Mucosa of rectum (tissue), 2 donors: ENCODE measurements at regions not wholly inside any gene's neighbourhood (a gene's known extent, or its start where the extent isn't known, plus 50 kb on each side); places are given as distances from the start of the nearest gene placed in this dataset.

Experiments used
- H3K27ac ChIP-seq, 2 donors: one replicate each; pipeline ENCODE4 v1.7.0; 2013; ENCODE audit warnings: inconsistent platforms in 2 of 2, low read depth in 2 of 2, low read length in 2 of 2
- H3K27me3 ChIP-seq, 2 donors: one replicate each; pipeline ENCODE4 v1.7.0; 2013; ENCODE audit warnings: low read length in 2 of 2; ENCODE audit not compliant: control insufficient read depth in 2 of 2, insufficient read depth in 2 of 2
- H3K36me3 ChIP-seq, 2 donors: one replicate each; pipeline ENCODE4 v1.7.0; 2013; ENCODE audit warnings: low read length in 2 of 2; ENCODE audit not compliant: control insufficient read depth in 2 of 2, insufficient read depth in 2 of 2
- H3K4me1 ChIP-seq, 2 donors: one replicate each; pipeline ENCODE4 v1.7.0; 2013; ENCODE audit warnings: low read length in 2 of 2, mild to moderate bottlenecking in 1 of 2; ENCODE audit not compliant: control insufficient read depth in 2 of 2, insufficient read depth in 2 of 2
- H3K4me3 ChIP-seq, 2 donors: one replicate each; pipeline ENCODE4 v1.7.0; 2013; ENCODE audit warnings: low read length in 2 of 2
- H3K9ac ChIP-seq, 2 donors: one replicate each; pipeline ENCODE4 v1.7.0; 2013; ENCODE audit warnings: low read length in 2 of 2, low read depth in 1 of 2, mild to moderate bottlenecking in 1 of 2
- H3K9me3 ChIP-seq, 2 donors: one replicate each; pipeline ENCODE4 v1.7.0; 2013; ENCODE audit warnings: low read length in 2 of 2; ENCODE audit not compliant: control insufficient read depth in 2 of 2
- donor health status: healthy.
- donor health status: Normal muscosa, but diverticular disease.

GRCh38 chr15:30030345-30030744 is 52.4 kb upstream of the GOLGA8J start:
- Histone ChIP-seq H3K9ac (no peak overlapping the region), H3K4me1 (no peaks in the 10 kb centered on the region), H3K27me3 (no peaks in the 10 kb centered on the region), H3K4me3 (no peak overlapping the region), H3K36me3 (no peaks in the 10 kb centered on the region), H3K9me3 (no peaks in the 10 kb centered on the region), H3K27ac (no peak overlapping the region)

- Histone ChIP-seq H3K9ac (no peak overlapping the region), H3K9me3 (no peaks in the 10 kb centered on the region), H3K4me1 (no peaks in the 10 kb centered on the region), H3K36me3 (no peaks in the 10 kb centered on the region), H3K4me3 (no peak overlapping the region), H3K27me3 (no peaks in the 10 kb centered on the region), H3K27ac (no peak overlapping the region)
These were observed 58.9 kb upstream of the GOLGA8J start for GRCh38 chr15:30023798-30024295.

- no peak overlapping the region for H3K9ac ChIP-seq
- H3K4me1 ChIP-seq: no peaks in the 10 kb centered on the region
- H3K4me3 ChIP-seq: no peak overlapping the region
- no peak overlapping the region for H3K27ac ChIP-seq
- H3K36me3 ChIP-seq: no peaks in the 10 kb centered on the region
- H3K27me3 ChIP-seq: no peaks in the 10 kb centered on the region
- no peaks in the 10 kb centered on the region for H3K9me3 ChIP-seq
These were observed 72.0 kb upstream of the GOLGA8J start for GRCh38 chr15:30010746-30011145.

GRCh38 chr15:30008156-30008555 is 74.6 kb upstream of the GOLGA8J start:
- Histone ChIP-seq H3K4me1 (no peaks in the 10 kb centered on the region), H3K9ac (no peak overlapping the region), H3K36me3 (no peaks in the 10 kb centered on the region), H3K27ac (no peak overlapping the region), H3K27me3 (no peaks in the 10 kb centered on the region), H3K9me3 (no peaks in the 10 kb centered on the region), H3K4me3 (no peak overlapping the region)

GRCh38 chr15:30001602-30002001 is 81.2 kb upstream of the GOLGA8J start:
- Histone ChIP-seq H3K9ac (no peak overlapping the region), H3K4me3 (no peak overlapping the region), H3K36me3 (no peaks in the 10 kb centered on the region), H3K27ac (no peak overlapping the region), H3K27me3 (no peaks in the 10 kb centered on the region), H3K4me1 (peaks cover 5 to 9% of the 10 kb centered on the region in 2 donors), H3K9me3 (no peaks in the 10 kb centered on the region)

- Histone ChIP-seq H3K36me3 (no peaks in the 10 kb centered on the region), H3K9me3 (no peaks in the 10 kb centered on the region), H3K27ac (no peak overlapping the region), H3K4me3 (no peak overlapping the region), H3K4me1 (peaks cover 5 to 9% of the 10 kb centered on the region in 2 donors), H3K9ac (no peak overlapping the region), H3K27me3 (no peaks in the 10 kb centered on the region)
These were observed 84.7 kb upstream of the GOLGA8J start for GRCh38 chr15:29998033-29998432.

GRCh38 chr15:29997499-29997898 is 85.3 kb upstream of the GOLGA8J start:
- Histone ChIP-seq H3K9ac (no peak overlapping the region), H3K4me3 (no peak overlapping the region), H3K27ac (no peak overlapping the region), H3K4me1 (peaks cover 5 to 9% of the 10 kb centered on the region in 2 donors), H3K36me3 (no peaks in the 10 kb centered on the region), H3K27me3 (no peaks in the 10 kb centered on the region), H3K9me3 (no peaks in the 10 kb centered on the region)

- Histone ChIP-seq H3K4me3 (no peak overlapping the region), H3K36me3 (no peaks in the 10 kb centered on the region), H3K9ac (no peak overlapping the region), H3K9me3 (no peaks in the 10 kb centered on the region), H3K27ac (no peak overlapping the region), H3K27me3 (no peaks in the 10 kb centered on the region), H3K4me1 (peaks cover 5 to 9% of the 10 kb centered on the region in 2 donors)
These were observed 88.5 kb upstream of the GOLGA8J start for GRCh38 chr15:29994284-29994683.

GRCh38 chr15:29990954-29991353 is 91.8 kb upstream of the GOLGA8J start:
- peaks cover 0 to 1% of the 10 kb centered on the region in 2 donors for H3K9me3 ChIP-seq
- no peaks in the 10 kb centered on the region for H3K36me3 ChIP-seq
- no peaks in the 10 kb centered on the region for H3K27me3 ChIP-seq
- no peaks in the 10 kb centered on the region for H3K4me1 ChIP-seq
- no peak overlapping the region for H3K9ac ChIP-seq
- no peak overlapping the region for H3K4me3 ChIP-seq
- H3K27ac ChIP-seq: no peak overlapping the region

- H3K36me3 ChIP-seq: no peaks in the 10 kb centered on the region
These were observed 92.7 kb upstream of the GOLGA8J start for GRCh38 chr15:29990035-29990434.

GRCh38 chr15:29988701-29989100 is 94.1 kb upstream of the GOLGA8J start:
- no peak overlapping the region for H3K4me3 ChIP-seq
- H3K27ac ChIP-seq: no peak overlapping the region

More at GRCh38 chr15:29990035-29990434, 92.7 kb upstream of the GOLGA8J start:
- Histone ChIP-seq H3K27ac (no peak overlapping the region), H3K9me3 (peaks cover 0 to 1% of the 10 kb centered on the region in 2 donors), H3K9ac (no peak overlapping the region), H3K4me3 (no peak overlapping the region), H3K27me3 (no peaks in the 10 kb centered on the region), H3K4me1 (no peaks in the 10 kb centered on the region)

More at GRCh38 chr15:29988701-29989100, 94.1 kb upstream of the GOLGA8J start:
- no peaks in the 10 kb centered on the region for H3K27me3 ChIP-seq
- H3K9me3 ChIP-seq: peaks cover 0 to 1% of the 10 kb centered on the region in 2 donors
- no peaks in the 10 kb centered on the region for H3K36me3 ChIP-seq
- H3K9ac ChIP-seq: no peak overlapping the region
- no peaks in the 10 kb centered on the region for H3K4me1 ChIP-seq
